ENCODE measurements at regions not wholly inside any gene's neighbourhood (a gene's known extent, or its start where the extent isn't known, plus 50 kb on each side); places are given as distances from the start of the nearest gene placed in this dataset.

DNA sequence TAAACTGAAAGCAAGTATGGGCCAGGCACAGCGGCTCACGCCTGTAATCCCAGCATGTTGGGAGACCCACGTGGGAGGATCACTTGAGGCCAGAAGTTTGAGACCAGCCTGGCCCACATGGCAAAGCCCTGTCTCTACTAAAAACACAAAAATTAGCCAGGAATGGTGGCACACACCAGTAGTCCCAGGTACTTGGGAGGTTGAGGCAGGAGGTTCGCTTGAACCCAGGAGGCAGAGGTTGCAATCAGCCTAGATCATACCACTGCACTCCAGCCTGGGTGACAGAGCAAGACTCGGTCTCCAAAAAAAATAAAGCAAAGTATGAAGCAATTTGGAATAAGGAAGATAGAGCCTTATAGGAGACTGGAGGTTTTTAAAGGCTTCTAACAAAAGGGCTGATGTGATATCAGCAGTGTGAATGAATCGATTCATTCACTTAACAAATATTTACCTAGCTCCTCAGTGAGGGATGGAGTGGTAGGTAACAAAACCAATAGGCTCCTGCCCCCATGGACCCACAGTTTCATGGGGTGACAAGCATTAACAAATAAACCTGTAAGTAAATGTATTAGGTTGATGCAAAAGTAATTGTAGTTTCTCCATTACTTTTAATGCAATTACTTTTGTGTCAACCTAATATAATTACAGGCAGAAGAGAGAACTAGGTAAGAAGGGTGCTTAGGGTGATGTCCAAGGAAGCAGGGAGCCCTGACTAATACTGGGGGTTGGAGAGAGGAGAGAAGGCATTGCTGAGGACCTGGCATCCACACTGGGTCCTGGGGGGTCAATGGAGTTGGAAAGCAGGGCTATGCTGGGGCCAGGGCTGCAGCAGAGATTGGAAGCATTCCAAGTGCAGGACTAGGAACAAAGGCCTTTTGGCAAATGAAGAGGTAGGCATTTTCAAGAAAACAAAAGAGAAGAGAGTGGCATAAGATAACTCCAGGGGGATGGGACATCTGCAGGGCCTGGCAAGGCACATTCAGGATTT lies 195.4 kb upstream of the ARL4C start:
- DNase-seq, result no peak

GRCh38 chr2:234691214-234691575 lies 194.3 kb upstream of the ARL4C start:
- no peak for DNase-seq

- DNase-seq, result no peak
Observed at GRCh38 chr2:234690569-234691213, 193.8 kb upstream of the ARL4C start.

- DNase-seq, result no peak
Observed at GRCh38 chr2:234689911-234690379, 193.1 kb upstream of the ARL4C start.

DNA sequence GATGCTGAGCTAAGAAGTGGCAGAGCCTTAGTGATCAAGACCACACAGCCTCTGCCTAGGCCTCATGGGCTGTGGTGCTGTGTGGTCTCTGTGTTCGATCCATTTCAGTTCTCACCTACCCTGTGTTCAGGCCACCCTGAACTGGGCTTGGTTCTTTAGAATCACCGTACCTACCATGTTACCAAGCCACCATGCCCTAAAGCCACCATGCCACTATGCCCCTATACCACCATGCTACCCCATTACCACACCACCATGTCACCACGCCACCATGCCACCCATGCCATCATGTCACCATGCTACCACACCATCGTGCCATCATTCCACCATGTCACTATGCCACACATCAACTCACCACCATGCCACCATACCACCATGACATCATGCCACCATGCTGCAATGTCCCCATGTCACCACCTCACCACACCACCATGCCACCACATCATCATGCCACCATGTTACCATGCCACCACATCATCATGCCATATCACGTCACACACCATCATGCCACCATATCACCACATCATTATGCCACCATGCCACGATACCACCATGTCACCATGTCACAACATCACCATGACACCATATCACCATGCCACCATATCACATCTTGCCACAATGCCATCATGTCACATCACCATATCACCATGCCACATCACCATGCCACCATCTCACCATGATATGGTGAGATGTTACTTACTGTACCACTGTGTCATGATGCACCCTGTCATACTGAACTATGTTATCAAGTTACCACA lies 191.0 kb upstream of the ARL4C start:
- no peak for DNase-seq

GRCh38 chr2:234686088-234686890 lies 189.4 kb upstream of the ARL4C start:
- no peak for DNase-seq

GRCh38 chr2:234684466-234684865 lies 187.6 kb upstream of the ARL4C start:
- no peak for DNase-seq

- no peak for DNase-seq
Observed at GRCh38 chr2:234683950-234684349, 187.1 kb upstream of the ARL4C start.

- DNase-seq, result no peak
Observed at GRCh38 chr2:234682492-234683228, 185.8 kb upstream of the ARL4C start.

DNA sequence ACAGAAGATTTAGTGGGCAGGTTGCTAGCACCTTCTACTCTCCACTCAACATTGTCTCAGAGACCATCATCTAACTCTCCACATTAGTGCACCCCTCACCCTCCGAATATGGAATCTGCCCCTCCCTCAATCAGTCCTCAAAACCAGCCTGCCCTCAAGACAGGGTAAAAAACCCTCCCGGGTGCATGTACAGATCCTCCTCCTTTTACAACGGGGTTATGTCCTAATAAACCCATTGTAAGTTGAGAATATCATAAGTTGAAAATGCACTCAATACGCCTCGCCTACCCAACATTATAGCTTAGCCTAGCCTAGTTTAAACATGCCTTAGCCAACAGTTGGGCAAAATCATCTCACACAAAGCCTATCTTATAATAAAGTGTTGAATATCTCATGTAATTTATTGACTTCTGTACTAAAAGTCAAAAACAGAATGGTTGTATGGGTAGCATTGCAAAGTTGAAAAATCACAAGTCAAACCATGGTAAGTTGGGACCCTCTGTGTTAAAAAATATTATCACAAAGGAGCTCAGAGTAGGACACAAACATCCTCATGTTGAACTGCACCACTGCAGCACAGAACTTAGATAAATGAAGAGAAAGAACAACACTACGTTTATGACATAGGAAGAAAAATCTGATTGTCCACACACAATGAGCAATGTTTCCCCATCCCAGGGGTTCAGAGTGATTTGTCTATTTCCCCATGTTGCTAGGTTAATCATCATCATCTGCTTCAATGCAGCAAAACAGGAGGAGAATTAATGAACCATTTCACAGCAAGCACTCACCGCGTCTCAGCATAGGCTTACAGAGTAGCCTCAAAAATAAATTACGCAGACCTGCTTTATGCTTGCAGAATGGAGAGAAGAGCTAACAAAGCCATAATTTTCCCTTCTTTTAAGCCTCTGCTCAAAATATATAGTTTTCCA lies 184.1 kb upstream of the ARL4C start:
- no peak for DNase-seq

DNA sequence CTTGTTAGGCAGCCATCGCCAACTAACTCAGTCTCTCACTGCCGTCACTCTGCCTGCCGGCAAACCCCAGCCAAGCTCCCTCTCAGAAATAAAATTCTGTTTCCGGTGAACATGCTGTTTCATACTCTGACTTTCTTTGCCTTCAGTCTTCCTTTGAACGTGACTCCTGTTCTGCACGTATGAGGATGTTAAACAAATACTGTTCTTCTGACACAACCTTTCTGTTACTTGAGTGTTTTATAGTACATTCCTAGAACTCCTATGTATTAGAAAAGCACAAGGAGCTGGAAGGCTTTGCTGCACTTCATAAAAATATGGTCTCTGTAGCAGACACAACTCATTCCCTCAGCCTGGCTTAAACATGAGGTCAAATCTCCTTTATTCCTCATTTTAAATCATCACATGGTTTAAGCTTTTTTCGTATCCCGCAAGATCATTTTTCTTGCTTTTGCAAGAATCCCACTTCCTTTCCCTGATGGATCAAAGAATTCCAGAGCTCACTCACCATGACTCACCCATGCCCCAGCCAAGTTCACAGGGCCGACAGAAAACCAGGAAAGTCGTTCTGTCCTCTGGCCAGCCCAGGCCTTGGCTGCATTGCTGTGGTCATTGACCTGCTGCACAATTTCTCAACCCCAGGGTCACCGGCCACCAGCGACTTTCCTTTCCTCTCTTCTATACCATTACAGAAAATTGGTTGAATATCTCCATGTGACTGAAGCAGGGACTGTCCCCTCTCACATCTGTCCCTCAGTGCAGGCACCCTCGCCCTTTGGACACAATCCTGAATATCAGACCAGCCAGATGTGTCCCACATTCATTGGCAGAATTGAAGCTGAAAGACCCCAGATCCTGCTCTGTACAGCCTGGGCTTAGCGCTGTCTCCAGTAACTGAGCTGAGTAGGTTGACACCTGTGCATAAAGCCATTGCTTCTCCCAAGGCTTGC lies 183.1 kb upstream of the ARL4C start:
- DNase-seq, result no peak

DNA sequence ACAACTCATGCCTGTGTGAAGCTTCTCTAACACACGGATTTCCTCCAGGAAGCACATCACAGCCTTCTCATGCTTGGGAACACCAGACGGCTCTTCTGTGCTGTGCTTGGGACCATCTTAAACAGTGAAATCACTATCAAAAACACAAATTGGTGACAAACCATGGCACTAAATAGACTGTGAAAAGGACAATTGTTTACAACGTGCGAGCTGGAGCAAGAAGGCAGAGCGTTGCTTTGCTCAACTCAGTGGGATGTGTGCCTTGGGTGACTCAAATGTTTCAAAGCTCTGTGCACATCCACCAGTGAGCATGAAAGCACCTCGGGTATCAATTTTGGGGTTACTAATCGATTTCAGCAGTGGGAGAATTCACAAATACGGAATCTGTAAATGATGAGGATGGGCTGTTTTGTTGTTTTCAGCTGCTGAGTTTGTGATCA lies 182.4 kb upstream of the ARL4C start:
- DNase-seq, result no peak

GRCh38 chr2:234678711-234679110 lies 181.8 kb upstream of the ARL4C start:
- DNase-seq, result no peak

- DNase-seq, result no peak
Observed at GRCh38 chr2:234677758-234678538, 181.1 kb upstream of the ARL4C start.

GRCh38 chr2:234676783-234677450 lies 180.0 kb upstream of the ARL4C start:
- DNase-seq, result no peak

DNA sequence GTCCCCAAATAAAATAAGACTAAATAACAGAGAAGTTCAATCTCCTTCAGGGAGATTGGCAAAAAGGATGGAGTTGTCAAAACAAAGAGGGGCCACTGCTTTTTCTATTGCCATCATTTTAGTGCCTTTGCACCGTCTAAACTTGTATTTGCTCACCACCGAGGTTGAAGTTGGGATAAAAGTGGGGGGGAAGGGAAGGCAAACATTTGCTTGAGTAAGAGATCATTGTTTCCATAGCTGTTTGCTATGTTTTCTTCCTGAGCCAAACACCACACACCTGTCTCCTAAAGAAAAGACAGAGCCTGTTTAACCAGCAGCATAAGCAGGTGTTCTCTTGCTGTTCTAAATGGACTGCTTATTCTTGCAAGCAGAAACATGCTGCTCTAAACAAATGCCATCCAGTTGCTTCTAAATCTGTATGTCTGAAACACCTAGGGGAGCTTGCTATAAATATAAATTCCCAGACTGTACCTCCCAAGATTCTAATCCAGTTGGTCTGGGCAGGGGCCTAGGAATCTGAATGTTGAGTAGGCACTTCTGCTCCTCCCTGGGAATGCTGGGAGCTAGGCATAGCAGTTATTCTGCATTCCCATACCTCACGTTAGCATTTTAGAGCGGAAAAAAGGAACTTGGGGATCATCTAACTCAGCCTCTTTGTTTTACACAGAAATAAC lies 179.4 kb upstream of the ARL4C start:
- no peak for DNase-seq

GRCh38 chr2:234674781-234675201 lies 177.9 kb upstream of the ARL4C start:
- DNase-seq, result no peak

Measured in activated effector memory CD4-positive, alpha-beta T cell treated with anti-CD3 and anti-CD28 coated beads, Interleukin-2, amount 50 U/mL, for 16 hours (primary cell).